Retinal pigment epithelial cell (primary cell): ENCODE measurements at regions not wholly inside any gene's neighbourhood (a gene's known extent, or its start where the extent isn't known, plus 50 kb on each side); places are given as distances from the start of the nearest gene placed in this dataset.
"Not testable (repeated sequence)": the region's sequence is repeated elsewhere in the genome, so short reads cannot be mapped to it uniquely, and the experiment has no call there.

Source experiments
- DNase-seq: peaks from one replicate; pipeline ENCODE4 v3.0.0-alpha.2; 2010; ENCODE audit warnings: low read depth
- H3K4me3 ChIP-seq: 2 replicates; pipeline ENCODE4 v1.5.1; 2011; ENCODE audit warnings: mild to moderate bottlenecking, low read length, control low read depth, moderate library complexity
- CTCF ChIP-seq: conservative IDR thresholded peaks from 2 replicates; pipeline ENCODE4 v1.5.1; 2011; ENCODE audit warnings: low read depth, low read length, control low read depth, inconsistent platforms

GRCh38 chrX:145393702-145394235 is 146.5 kb downstream of the SPANXN1 start:
- no peak overlapping the region for H3K4me3 ChIP-seq
- DNase-seq, result no peak
- peak; percentile 25 for TF ChIP-seq CTCF

- no peak for DNase-seq
Measured at GRCh38 chrX:145394344-145394743, 147.0 kb downstream of the SPANXN1 start.

DNA sequence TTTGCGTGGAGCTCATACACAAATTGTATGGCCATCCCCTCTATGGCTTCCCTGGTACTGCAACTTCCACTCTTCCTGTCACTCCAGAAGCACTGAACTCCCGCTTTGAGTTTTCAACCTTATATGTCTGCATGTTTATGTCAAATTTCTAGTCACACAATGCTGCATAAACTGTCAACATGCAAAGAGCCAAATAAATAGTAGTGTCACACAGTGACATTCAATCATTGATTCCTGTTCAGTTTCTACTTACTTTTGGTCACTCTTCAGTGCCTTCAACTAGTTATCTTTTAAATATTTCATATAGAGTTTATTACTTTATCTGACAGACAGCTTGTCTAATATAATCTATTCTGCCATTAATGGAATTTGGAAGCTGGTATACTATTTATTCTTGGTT is 149.3 kb downstream of the SPANXN1 start:
- H3K4me3 ChIP-seq, result no peak overlapping the region
- no peak for DNase-seq
- no peak for TF ChIP-seq CTCF

More at GRCh38 chrX:145394344-145394743, 147.0 kb downstream of the SPANXN1 start:
- TF ChIP-seq CTCF, result no peak
- H3K4me3 ChIP-seq, result no peak overlapping the region

DNA sequence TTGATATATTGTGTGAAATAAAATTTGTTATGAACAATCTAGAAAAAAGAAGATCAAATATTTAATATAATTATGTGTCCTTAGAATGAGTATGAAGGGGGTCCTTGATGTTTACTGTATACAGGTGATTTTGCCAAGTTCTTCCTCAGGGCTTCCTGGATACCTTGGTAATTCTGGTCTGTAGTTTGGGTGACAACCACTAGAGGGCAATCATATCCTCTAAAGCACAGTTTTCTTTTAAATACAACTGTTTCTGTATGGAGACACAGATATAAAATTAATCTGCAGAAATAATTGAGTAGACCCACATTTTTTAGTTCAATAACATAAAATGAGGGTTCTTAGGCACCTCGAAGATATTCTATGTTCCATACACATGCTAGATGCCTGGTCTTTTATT is 157.7 kb downstream of the SPANXN1 start:
- no peak for DNase-seq
- H3K4me3 ChIP-seq, result no peak overlapping the region
- TF ChIP-seq CTCF, result peak; percentile 58

DNA sequence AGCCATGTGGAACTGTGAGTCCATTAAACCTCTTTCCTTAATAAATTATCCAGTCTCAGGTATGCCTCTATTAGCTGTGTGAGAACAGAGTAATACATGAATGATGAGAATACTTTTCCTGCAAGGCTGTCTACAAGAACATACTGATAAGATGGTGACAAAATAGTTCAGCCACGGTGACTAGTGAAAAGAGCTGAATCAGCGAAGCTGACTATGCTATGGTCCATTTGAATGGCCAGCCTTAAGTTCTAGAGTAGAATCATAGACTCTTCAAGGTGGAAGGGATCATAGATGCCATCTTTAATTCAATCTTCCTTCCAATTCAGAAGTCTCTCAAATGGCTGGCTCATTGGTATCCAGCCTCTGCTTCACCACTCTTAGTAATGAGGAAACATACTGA is 163.3 kb downstream of the SPANXN1 start:
- no peak for DNase-seq
- TF ChIP-seq CTCF, result no peak
- no peak overlapping the region for H3K4me3 ChIP-seq

DNA sequence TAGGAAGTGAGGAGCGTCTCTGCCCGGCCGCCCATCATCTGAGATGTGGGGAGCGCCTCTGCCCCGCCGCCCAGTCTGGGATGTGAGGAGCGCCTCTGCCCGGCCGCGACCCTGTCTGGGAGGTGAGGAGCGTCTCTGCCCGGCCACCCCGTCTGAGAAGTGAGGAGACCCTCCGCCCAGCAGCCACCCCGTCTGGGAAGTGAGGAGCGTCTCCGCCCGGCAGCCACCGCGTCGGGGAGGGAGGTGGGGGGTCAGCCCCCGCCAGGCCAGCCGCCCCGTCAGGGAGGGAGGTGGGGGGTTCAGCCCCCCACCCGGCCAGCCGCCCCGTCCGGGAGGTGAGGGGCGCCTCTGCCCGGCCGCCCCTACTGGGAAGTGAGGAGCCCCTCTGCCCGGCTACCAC is 188.9 kb downstream of the SPANXN1 start:
- not testable (repeated sequence) for DNase-seq, H3K4me3 ChIP-seq

DNA sequence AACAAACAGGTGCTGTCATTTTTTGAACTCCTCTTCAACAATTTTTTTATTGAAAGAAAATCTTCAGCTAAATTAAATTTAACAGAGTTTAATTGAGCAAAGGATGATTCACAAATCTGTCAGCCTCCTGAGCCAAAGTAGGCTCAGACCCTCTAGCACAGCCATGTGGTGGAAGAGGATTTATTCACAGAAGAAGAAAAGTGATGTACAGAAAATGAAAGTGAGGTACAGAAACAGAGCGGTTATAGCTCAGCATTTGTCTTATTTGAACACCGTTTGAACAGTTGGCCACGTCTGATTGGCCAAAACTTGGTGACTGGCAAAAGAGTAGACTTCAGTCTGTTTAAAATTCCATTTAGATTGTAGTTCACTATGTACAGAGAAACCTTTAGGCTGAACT is 217.3 kb downstream of the SPANXN1 start:
- TF ChIP-seq CTCF, result no peak
- no peak overlapping the region for H3K4me3 ChIP-seq
- DNase-seq, result no peak

- TF ChIP-seq CTCF, result no peak
- no peak for DNase-seq
- H3K4me3 ChIP-seq, result no peak overlapping the region
Measured at GRCh38 chrX:145475725-145476124, 228.4 kb downstream of the SPANXN1 start.
